Transverse colon (tissue), 4 donors: ENCODE measurements at regions not wholly inside any gene's neighbourhood (a gene's known extent, or its start where the extent isn't known, plus 50 kb on each side); places are given as distances from the start of the nearest gene placed in this dataset.
"Not testable (repeated sequence)": the region's sequence is repeated elsewhere in the genome, so short reads cannot be mapped to it uniquely, and the experiment has no call there.

Source experiments
- DNase-seq: peaks from one replicate; pipeline ENCODE4 v3.0.0-alpha.2; 2019
- H3K27ac ChIP-seq, 4 donors: fragments of 200-600 bp; sonication (generic); 2 replicates each; pipeline ENCODE4 v1.5.1; 2016 to 2018; ENCODE audit warnings: inconsistent platforms in 4 of 4
- H3K27me3 ChIP-seq: fragments of 200-600 bp; sonication (generic); 2 replicates; pipeline ENCODE4 v1.5.1; 2017; ENCODE audit warnings: inconsistent platforms
- H3K36me3 ChIP-seq, 4 donors: fragments of 200-600 bp; sonication (generic); 2 replicates each; pipeline ENCODE4 v1.5.1; 2017 to 2019; ENCODE audit warnings: inconsistent platforms in 4 of 4
- H3K4me1 ChIP-seq, 4 donors: fragments of 200-600 bp; sonication (generic); 2 replicates each; pipeline ENCODE4 v1.5.1; 2017 to 2020; ENCODE audit warnings: inconsistent platforms in 4 of 4
- H3K4me3 ChIP-seq, 4 donors: fragments of 200-600 bp; sonication (generic); 1 replicate in 1 of 4; 2 replicates in 3 of 4; pipeline versions ENCODE4 v1.5.1 to v1.6.1; 2017 to 2019; ENCODE audit warnings: inconsistent platforms in 4 of 4
- H3K9me3 ChIP-seq, 2 donors: fragments of 200-600 bp; sonication (generic); 2 replicates each; pipeline ENCODE4 v1.5.1; 2017 to 2019; ENCODE audit warnings: inconsistent platforms in 2 of 2
- CTCF ChIP-seq, 5 experiments: fragments of 200-600 bp in 3 of 5; fragments of 450-650 bp in 2 of 5; sonication (generic) in 3 of 5; IDR thresholded peaks; 1 replicate in 2 of 5; 2 replicates in 3 of 5; pipeline ENCODE4 v1.5.1; 2016 to 2017; ENCODE audit warnings: antibody characterized with exemption in 5 of 5, inconsistent platforms in 3 of 5, mild to moderate bottlenecking in 2 of 5, moderate library complexity in 1 of 5
- EP300 ChIP-seq: sonication (generic); formaldehyde crosslinking; IDR thresholded peaks from one replicate; pipeline ENCODE4 v1.6.1; 2017; ENCODE audit warnings: antibody characterized with exemption, low read depth
- POLR2A ChIP-seq: fragments of 450-650 bp; IDR thresholded peaks from one replicate; pipeline ENCODE4 v1.6.1; 2016; ENCODE audit warnings: antibody characterized with exemption, mild to moderate bottlenecking, moderate library complexity
- POLR2AphosphoS5 ChIP-seq, 3 donors: sonication (generic); formaldehyde crosslinking; IDR thresholded peaks; one replicate each; pipeline ENCODE4 v1.6.1; 2016; ENCODE audit warnings: antibody characterized with exemption in 3 of 3
- WGBS, 2 donors: methylation state at CpG; one replicate each; pipeline ENCODE4 v1.1.5; 2018; ENCODE audit warnings: low coverage in 1 of 2; 5-methylcytosine and 5-hydroxymethylcytosine counted together
- in situ Hi-C, 4 donors: fragments of 200-750 bp; cut with MboI; loops; one replicate each; pipeline versions ENCODE4 v1.15.0 to v1.15.1; 2017; ENCODE audit warnings: low sequenced_read_pairs in 3 of 4, low pct_ligation_motif_present in 1 of 4, low pct_unique_long_range_greater_than_20kb in 1 of 4
- intact Hi-C: fragments of 100-400 bp; cut with DNase I; formaldehyde crosslinking; loops from one replicate; pipeline ENCODE4 v1.15.1; 2023; ENCODE audit warnings: low total_unique reads

DNA sequence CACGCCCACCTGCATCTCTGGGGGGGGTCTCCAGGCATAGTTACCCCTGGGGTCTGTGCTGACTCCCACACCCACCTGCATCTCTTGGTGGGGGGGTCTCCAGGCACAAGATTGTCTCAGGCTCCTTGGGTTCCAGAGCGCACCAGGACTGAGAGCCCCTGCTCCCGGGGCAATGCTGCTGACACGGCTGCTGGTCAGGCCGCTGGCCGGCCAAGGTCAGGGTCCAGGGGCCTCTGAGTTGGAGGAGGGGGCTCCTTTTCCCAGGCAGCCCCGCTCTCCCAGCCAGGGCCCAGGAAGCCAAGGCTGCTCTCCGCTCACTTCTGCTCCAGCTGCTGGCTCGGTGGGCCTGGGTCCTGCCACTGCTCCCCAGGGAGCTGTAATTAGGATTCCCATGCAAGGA lies 77.3 kb upstream of the SFSWAP start:
- H3K27me3 ChIP-seq = peaks cover 18% of the 10 kb centered on the region
- intact Hi-C loops, H3K4me3 ChIP-seq, H3K9me3 ChIP-seq, H3K27ac ChIP-seq, H3K36me3 ChIP-seq, DNase-seq, in situ Hi-C loops, H3K4me1 ChIP-seq: not testable (repeated sequence)
- WGBS, 2 donors = 65% methylated on average over 9 of the region's 9 CpGs; no CpG with 5 or more reads in 1 of the 2 donors

DNA sequence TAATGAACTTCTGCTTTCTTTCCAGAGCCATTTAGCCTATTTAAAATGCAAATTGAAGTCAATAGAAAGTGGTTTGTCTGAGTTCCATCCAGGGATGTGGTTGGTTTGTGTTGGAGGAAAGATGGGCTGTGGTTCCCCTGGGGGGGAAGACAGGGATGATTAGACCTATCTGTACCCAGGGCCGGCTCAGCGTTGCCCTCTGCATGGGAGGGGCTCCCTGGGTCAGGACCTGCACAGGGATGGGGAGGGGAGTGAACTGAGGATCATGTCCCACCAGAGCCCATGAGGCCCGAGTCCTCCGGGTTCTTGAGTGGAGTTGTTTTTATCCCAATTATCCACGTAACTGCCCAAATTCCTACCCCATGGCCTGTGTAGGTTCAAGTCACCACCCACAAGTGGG lies 76.9 kb upstream of the SFSWAP start:
- no peak overlapping the region for H3K4me3 ChIP-seq
- H3K9me3 ChIP-seq = no peaks in the 10 kb centered on the region
- H3K4me1 ChIP-seq = no peaks in the 10 kb centered on the region
- intact Hi-C loops = no loop called here
- no peak for DNase-seq
- TF ChIP-seq CTCF (IDR thresholded peaks at IDR 0.05) (no peak), EP300 (no peak), POLR2A (no peak), POLR2AphosphoS5 (IDR thresholded peaks at IDR 0.05) (no peak)
- WGBS, 2 donors = 74% methylated on average over 5 of the region's 5 CpGs; no CpG with 5 or more reads in 1 of the 2 donors
- H3K27ac ChIP-seq = no peak overlapping the region
- in situ Hi-C loops = no loop called here
- H3K36me3 ChIP-seq = no peaks in the 10 kb centered on the region
- H3K27me3 ChIP-seq = peaks cover 14% of the 10 kb centered on the region

- H3K36me3 ChIP-seq, H3K4me3 ChIP-seq, DNase-seq, H3K4me1 ChIP-seq, H3K9me3 ChIP-seq, in situ Hi-C loops, H3K27ac ChIP-seq, intact Hi-C loops: not testable (repeated sequence)
- peaks cover 12% of the 10 kb centered on the region for H3K27me3 ChIP-seq
- WGBS, 2 donors = 67 to 71% methylated on average over 1 to 2 of the region's 2 CpGs
Observed at GRCh38 chr12:131635012-131635411, 75.9 kb upstream of the SFSWAP start.

- WGBS, 2 donors = 74% methylated on average over 6 of the region's 6 CpGs; no CpG with 5 or more reads in 1 of the 2 donors
- in situ Hi-C loops = no loop called here
- TF ChIP-seq CTCF (IDR thresholded peaks at IDR 0.05) = no peak
Observed at GRCh38 chr12:131635491-131636122, 75.3 kb upstream of the SFSWAP start.

DNA sequence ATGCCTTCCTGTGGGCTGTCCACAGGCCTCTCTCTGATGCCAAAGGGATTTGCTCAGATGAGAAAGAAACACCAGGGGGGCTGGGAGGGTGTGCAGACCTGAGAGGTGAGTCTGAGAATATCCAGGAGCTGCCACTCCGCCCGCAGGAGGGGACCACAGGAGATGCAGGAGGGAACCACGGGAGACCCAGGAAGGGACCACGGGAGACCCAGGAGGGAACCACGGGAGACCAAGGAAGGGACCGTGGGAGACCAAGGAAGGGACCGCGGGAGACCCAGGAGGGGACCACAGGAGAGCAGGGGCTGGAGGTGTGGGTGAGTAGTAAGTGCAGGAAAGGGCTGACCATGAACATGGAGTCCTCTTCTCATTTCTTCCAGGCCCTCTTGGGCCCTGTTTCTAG lies 74.6 kb upstream of the SFSWAP start:
- WGBS, 2 donors = 90% methylated on average over 8 of the region's 8 CpGs; no CpG with 5 or more reads in 1 of the 2 donors
- no peak for TF ChIP-seq POLR2AphosphoS5 (IDR thresholded peaks at IDR 0.05)
- TF ChIP-seq POLR2A = no peak
- TF ChIP-seq EP300 = no peak
- no peak for TF ChIP-seq CTCF (IDR thresholded peaks at IDR 0.05)
- no peak overlapping the region for H3K27ac ChIP-seq
- H3K27me3 ChIP-seq = peaks cover 7% of the 10 kb centered on the region
- in situ Hi-C loops (no loop called here), intact Hi-C loops (no loop called here)
- no peaks in the 10 kb centered on the region for H3K4me1 ChIP-seq
- H3K36me3 ChIP-seq = no peaks in the 10 kb centered on the region
- no peak overlapping the region for H3K4me3 ChIP-seq
- DNase-seq = no peak
- H3K9me3 ChIP-seq = no peaks in the 10 kb centered on the region

More at GRCh38 chr12:131635491-131636122, 75.3 kb upstream of the SFSWAP start:
- Histone ChIP-seq H3K4me1 (no peaks in the 10 kb centered on the region), H3K27ac (no peak overlapping the region), H3K4me3 (no peak overlapping the region), H3K36me3 (no peaks in the 10 kb centered on the region), H3K27me3 (peaks cover 8% of the 10 kb centered on the region), H3K9me3 (no peaks in the 10 kb centered on the region)
- DNase-seq = no peak
- intact Hi-C loops = no loop called here
